HG03025 (cell line): ENCODE measurements at regions not wholly inside any gene's neighbourhood (a gene's known extent, or its start where the extent isn't known, plus 50 kb on each side); places are given as distances from the start of the nearest gene placed in this dataset.
"Not testable (repeated sequence)": the region's sequence is repeated elsewhere in the genome, so short reads cannot be mapped to it uniquely, and the experiment has no call there.

Source experiments
- ATAC-seq: cut with Tn5 transposase; IDR thresholded peaks from one replicate; pipeline ENCODE4 v1.9.1; 2021; ENCODE audit warnings: mild to moderate bottlenecking, moderate library complexity; ENCODE audit not compliant: unreplicated experiment, low FRiP score

DNA sequence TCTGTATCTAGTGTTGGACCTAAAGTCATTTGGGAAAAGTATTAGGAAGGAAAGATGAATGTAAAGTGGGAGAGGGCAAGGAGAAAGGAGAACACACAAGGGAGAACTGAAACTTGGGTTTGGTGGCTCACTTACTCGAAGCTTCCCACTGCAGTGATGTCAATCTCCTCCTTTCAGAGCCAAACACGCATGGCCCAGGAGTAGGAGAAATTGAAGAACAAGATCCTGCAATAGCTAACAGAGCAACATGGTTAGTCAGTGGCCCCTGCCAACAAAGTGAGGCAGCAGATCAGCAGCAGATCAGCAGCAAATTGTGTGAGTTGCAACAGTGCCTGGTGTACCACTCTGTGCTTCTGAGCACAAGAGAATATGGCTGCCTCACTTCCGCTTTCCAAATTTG is 366.4 kb downstream of the PSAT1 start:
- no peak for ATAC-seq

DNA sequence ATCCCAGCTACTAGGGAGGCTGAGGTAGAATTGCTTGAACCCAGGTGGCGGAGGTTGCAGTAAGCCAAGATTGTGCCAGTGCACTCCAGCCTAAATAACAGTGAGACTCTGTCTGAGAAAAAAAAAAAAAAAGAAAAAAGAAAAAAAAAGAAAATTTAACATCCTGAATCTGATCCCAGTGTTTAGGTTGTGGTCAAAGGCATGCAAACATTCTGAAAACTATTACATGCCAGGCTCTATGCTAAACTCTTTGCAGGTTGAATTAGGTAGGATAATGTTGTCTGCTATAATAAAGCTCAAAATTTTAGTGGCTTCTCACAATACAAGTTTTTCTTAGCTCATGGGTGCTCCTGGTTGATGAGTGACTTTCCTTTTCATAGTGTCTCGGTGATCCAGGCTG is 367.4 kb downstream of the PSAT1 start:
- no peak for ATAC-seq

DNA sequence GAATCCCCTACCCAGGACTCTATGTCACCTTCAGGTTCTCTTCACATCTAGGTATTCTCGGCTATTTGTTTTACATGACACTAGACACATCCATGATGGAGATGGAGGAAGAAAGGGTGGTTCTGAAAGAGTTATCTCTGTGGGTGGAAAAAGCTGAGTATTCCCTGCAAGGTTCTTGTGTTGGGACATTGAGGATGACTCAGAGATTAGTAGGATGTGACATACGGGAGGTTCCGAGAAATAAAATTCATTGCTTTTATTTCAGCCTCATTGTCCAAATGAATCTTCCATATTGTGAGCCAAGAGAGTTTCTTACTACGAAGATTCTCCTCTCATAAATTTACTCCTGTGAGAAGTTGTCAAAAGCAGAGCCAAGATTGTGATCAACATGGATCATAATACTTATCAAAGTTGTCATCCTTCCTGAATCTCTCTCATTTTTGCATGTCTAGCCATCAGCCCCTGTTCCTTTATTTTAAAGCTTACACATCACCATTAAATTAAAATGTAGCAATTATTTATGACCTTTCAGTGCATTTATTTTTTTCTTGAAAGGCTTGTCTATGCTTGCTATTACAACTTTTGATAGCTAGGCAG is 370.0 kb downstream of the PSAT1 start:
- no peak for ATAC-seq

- no peak for ATAC-seq
Measured at GRCh38 chr9:78668148-78668832, 371.4 kb downstream of the PSAT1 start.

- no peak for ATAC-seq
Measured at GRCh38 chr9:78669591-78669990, 372.7 kb downstream of the PSAT1 start.

- no peak for ATAC-seq
Measured at GRCh38 chr9:78671785-78672184, 374.9 kb downstream of the PSAT1 start.

DNA sequence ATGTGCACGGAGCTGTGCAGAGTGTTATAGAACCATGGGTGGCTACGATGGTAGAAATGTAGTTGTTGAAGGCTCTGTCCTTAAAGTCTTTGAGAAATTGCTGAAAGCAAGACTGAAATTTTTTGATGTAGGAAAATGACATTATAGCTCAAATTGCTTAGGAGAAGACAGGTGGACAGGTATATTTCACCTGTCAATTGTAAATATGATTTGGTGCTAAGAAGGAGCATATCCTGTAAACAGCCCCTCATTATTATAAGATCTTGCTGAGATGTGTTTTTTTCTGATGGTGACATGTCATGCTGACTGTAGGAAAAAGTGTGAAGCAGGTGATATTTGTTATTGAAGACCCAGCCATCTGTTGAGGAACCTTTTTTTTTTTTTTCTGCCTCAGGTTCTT is 377.9 kb downstream of the PSAT1 start:
- ATAC-seq, result no peak

DNA sequence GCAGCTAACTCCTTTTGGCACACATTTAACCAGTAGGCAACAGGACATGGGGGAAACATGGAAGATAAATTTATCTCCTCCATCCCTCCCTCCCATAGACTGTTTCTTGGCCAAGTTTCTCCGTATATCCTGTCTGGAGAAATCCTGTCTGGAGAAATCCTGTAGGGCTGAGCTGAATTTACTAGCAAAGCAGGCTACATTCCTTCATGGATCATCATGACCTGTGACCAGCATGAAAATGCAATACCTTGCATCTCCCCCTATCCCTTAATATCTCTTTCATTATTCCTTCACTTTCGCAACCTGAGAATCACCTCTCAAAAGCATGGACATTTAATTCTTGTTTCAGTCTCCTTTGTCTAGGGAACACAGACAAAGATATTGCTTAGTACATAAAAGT is 379.1 kb downstream of the PSAT1 start:
- ATAC-seq, result no peak

DNA sequence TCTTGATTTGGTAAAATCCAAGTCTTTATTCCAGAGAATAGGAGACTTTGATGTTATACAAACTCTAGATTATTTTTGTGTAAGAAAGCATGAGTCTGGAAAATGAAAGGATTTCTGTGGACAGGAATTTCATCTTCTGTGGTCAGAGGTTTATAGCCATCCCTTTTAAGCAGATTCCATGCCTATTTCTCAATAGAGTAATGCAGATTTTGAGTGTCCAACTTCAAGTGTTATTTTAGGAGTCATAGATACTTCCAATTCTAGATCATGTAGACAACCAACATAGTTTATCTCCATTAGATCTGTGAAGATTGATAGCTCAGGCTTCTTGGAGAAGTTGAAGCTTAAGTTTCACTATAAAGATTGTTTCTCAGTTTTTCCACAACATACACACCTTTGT is 379.7 kb downstream of the PSAT1 start:
- ATAC-seq, result no peak

DNA sequence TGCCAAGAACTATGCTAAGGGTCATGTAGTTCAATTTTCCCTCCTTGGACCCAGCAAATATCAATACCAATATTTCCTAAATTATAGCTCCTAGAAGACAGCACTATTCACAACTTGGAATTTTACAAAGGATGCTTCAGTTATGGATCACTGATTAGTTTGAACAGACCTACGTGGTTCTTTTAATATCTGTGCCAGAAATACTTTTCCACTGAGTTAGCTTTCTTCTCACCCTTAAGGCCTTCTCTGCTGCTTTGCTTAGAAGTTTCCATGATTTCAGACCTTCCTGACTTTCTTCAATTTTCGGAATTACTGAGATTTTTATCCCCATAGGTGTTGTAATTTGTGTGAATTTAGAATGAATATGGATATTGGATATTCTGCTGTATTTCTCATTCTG is 380.4 kb downstream of the PSAT1 start:
- no peak for ATAC-seq

DNA sequence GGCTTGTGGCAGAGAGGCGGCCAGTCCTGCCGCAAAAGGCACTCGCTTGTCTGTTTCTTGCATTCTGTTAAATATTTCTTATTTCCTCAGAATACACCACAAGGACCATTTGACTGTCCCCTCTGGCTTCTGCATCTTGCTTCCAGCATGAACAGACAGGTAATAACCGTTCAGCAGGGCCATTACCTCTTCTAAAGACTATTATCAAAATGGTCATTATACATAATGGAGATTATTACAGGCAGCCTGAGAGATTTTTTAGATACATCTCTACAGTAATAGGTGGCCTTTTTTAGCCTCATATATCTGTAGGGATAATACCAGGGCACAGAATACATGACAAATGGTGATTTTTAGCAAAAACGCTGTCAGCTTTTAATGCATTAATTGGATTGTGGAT is 382.0 kb downstream of the PSAT1 start:
- no peak for ATAC-seq

DNA sequence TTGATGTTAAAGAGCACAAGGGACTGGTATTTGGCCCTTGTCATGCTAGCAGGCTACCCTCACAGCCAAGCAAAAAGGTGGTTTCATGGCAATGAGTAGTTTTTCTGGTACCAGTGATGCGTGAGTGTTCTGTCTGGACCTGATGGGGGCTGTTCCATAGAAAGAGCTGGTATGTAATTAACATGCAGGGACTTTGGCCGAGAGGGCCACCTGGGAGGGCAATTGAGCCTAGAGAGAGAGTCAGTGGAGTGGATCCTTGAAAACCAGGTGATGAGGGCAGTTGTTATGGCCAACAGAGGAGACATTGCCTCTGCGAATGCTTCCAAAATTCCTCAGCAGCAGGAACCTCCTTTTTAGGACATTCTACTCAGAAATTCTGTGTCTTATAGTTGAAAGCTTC is 383.3 kb downstream of the PSAT1 start:
- ATAC-seq, result no peak

- no peak for ATAC-seq
Measured at GRCh38 chr9:78682216-78682615, 385.3 kb downstream of the PSAT1 start.

GRCh38 chr9:78685471-78685870 is 388.5 kb downstream of the PSAT1 start:
- ATAC-seq, result no peak

DNA sequence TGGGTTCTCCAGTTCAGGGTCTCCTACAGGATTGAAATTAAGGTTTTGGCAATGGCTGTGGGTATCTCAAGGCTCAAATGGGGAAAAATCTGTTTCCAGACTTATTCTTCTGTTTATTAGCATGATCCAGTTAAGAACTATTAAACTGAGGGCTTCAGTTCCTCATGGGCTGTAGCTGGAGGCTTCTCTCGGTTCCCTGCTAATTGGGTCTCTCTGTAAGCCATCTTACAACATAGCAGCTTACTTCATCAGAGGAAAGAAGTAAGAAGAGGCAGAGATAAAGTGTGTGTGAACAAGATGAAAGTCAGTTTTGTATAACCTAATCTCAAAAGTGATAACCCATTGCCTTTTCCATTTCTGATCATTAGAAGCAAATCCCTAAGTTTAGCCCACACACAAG is 391.9 kb downstream of the PSAT1 start:
- no peak for ATAC-seq

DNA sequence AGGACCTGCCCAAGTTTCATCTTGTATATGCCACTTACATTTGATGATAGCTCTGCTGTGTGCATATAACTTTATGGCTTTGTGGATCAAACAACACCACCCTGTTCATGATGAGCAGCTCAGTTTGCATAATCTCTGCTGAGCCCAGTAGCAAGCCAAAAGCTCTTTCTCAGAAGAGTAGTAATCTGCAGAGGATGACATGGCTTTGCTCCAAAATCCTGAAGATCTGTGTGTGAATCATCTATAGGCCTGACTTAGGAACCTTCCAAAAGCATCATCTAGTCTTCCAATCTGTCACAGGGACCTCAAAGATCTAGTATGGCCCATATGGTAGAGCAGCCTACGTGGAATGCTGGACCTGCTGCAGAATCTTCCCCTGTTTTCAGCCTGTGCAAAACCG is 394.6 kb downstream of the PSAT1 start:
- ATAC-seq, result no peak

GRCh38 chr9:78692871-78693270 is 395.9 kb downstream of the PSAT1 start:
- ATAC-seq, result no peak

- no peak for ATAC-seq
Measured at GRCh38 chr9:78694974-78695373, 398.0 kb downstream of the PSAT1 start.

GRCh38 chr9:78695519-78695918 is 398.6 kb downstream of the PSAT1 start:
- ATAC-seq, result no peak

- no peak for ATAC-seq
Measured at GRCh38 chr9:78697618-78698017, 400.7 kb downstream of the PSAT1 start.

DNA sequence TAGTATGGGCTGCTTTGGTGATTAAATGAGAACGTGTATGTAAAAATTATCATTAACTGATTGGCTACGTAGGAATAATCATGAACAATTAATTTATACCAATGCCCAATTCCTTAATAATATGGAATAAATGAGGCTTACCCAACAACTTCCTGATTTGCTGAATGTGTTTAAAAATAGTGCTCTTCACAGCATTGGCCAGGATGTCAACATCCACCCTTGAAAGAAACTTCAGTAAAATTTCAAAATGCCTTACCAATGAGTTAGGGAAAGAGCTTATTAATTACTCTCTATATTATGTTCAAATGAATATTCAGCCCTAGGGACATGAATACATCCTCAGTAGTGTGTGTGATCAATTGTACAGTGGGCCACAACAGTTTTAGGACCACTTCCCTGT is 401.4 kb downstream of the PSAT1 start:
- no peak for ATAC-seq

GRCh38 chr9:78699217-78699616 is 402.3 kb downstream of the PSAT1 start:
- ATAC-seq, result not testable (repeated sequence)

DNA sequence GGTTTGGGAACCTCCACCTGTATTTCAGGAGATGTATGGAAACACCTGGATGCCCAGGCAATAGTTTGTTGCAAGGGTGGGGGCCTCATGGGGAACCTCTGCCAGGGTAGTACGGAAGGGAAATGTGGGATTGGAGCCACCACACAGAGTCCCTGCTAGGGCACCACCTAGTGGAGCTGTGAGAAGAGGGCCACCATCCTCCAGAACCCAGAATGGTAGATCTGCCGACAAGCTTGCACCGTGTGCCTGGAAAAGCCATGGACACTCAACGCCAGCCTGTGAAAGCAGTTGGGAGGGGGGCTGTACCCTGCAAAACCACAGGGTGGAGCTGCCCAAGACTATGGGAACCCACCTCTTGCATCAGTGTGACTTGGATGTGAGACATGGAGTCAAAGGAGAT is 407.2 kb downstream of the PSAT1 start:
- not testable (repeated sequence) for ATAC-seq
